GM19452 (cell line): ENCODE measurements at regions not wholly inside any gene's neighbourhood (a gene's known extent, or its start where the extent isn't known, plus 50 kb on each side); places are given as distances from the start of the nearest gene placed in this dataset.
"Not testable (repeated sequence)": the region's sequence is repeated elsewhere in the genome, so short reads cannot be mapped to it uniquely, and the experiment has no call there.

ENCODE experiments used
- ATAC-seq: cut with Tn5 transposase; IDR thresholded peaks from one replicate; pipeline ENCODE4 v1.9.1; 2021; ENCODE audit not compliant: unreplicated experiment

DNA sequence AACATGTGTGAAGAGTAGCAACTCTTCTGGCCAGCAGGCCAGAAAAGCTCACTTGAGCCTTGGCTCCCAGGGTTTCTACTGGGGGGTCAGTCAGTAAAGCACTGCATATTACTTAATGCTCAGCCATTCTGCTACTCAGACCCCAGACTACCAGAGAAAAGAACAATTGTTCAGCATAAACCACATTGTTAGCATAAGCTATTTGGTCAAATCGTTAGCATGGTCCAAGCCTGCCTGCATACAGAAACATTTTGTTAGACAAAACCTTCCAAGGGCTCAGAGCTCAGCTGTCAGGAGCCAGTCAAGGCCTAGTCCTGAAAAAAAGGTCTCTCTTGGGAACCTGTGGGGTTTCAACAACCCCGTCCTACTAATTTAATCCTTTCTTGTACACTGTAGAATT, 449.3 kb downstream of the PRR16 start:
- ATAC-seq: no peak

DNA sequence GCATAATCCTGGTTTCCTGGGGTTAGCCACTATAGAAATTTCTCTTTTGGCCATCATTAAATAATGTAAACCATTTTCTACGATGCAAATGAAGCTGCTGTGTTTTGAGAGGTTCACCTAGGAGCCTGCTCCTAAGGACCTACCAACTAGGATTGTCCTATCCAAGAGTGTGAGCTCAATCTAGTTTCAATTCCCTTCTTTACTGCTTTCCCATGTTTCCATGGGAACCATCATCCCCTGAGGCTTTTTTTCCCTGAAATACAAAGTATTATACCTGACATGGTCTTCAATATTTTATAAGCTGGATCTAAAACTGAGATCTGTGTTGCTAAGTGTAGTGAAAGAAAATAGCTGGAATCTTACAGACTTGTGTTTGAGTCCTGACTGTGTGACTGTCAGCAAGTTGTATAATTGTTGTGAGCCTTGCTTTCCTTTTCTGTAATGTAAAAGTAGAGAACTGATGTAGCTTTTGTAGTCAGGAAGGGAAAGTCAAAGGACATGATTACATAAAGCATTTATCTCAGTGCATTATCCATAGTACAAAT, 453.2 kb downstream of the PRR16 start:
- no peak for ATAC-seq

DNA sequence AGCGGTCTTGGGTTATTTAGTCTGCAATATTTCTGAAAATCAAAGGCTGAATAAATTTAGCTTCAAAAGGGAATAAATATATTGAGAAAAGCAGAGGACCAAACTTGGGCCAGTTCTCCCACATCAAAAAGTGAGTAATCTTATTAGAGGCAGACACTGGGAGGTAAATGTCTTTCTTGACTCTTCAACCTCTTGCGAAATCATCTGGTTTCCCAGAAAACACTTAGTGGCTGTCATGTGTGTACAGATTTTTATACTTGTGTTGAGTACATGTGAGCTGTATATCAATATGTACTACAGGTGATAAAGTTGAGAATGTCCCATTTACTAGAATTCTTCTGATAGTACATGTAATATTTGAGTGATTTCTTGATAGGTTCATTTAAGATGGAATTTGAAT, 454.9 kb downstream of the PRR16 start:
- no peak for ATAC-seq

DNA sequence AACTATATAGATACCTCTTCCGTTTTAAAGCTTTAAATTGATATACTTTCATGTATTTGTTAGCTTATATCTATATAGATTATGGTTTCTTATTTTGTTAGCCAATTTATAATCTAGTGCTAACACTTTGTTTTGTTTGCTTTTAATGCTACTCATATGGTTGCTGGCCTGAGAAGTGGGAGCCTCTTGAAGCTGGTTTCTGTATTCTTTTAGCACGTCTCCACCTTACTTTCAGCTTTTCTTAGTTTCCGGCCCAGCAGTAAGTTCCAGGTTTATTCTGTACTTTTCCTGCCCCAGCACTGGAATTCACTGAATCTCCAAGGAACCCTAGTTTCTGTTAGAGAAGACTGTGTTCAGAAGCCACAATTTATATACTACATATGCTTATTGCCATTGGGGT, 458.9 kb downstream of the PRR16 start:
- no peak for ATAC-seq

DNA sequence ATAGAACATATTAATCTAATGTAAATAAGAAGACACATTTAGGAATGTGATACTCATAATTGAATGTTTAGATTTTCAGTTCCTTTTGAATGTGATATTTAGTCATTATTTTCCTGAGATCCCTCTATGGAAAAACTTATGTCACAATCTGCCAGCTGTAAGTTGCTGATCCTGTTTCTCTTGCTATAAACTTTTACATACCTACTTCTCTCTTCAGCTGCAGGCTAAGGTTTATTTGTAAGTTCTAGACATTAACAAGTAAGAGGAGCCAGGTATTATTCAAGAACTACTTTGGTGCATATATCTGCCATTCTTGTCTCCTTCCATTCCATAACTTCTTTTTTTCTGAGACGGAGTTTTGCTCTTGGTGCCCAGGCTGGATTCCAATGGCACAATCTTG, 462.4 kb downstream of the PRR16 start:
- no peak for ATAC-seq

DNA sequence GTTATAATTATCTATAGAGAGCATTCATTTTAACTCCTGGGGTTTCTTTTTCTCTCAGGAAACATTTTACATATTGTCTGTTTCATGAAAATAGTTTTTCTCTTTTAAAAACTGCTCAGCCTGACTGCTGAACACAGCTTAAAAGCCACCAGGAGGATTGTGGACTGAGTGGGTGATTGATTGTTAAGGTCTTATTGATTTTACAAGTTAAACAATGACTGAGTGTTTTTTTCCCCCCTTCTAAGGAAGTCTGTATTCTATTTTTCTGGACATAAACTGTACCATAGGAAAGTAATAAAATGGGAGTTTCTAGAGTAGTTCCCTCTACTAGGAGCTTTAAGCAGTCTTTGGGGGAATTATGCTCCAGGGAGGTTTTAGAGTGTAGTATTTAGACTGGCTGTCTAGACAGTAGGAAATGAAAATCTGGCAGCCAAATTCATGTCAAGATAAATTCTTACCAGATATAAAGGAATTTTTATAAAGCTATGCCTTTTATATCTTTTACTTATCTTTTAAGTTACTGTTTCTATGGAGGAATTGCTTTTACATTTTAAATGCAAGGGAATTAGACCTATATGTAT, 463.9 kb downstream of the PRR16 start:
- ATAC-seq: no peak

DNA sequence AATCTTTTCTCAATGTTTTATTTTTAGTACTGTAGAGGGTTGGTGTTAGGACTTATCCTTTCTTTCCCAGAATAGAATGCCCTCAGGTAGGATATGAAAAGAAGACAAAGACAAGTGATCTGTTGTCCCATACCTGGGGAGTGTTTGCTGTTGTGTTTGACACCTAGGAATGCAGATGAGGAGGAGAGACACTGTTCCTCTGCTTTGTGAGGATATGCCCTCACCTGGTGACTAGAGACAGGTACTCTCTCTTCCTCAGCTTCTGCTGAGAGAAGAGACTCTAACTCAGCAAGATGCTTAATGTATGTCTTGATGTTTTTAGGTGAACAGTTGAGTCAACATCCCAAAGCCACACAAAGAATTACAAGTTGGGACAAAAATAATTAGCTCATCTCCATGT, 468.4 kb downstream of the PRR16 start:
- no peak for ATAC-seq

DNA sequence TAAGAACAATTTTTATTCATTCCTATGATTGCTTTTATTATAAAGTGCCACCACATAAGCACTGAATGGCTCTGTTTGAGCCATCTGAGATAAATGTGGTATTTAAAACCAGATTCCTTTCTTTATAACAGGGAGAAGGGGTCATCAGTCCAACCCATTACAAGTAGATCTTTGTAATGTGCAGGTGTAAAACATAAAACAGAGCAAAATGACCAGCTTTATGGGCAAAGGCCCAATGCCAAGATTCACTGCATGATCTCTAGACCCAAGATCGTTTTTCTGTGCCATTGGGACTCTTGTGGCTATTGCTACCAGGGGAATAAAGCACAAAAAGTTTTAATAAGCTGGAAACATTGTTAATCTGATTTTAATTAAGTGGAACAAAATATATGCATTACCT, 469.9 kb downstream of the PRR16 start:
- ATAC-seq: no peak

DNA sequence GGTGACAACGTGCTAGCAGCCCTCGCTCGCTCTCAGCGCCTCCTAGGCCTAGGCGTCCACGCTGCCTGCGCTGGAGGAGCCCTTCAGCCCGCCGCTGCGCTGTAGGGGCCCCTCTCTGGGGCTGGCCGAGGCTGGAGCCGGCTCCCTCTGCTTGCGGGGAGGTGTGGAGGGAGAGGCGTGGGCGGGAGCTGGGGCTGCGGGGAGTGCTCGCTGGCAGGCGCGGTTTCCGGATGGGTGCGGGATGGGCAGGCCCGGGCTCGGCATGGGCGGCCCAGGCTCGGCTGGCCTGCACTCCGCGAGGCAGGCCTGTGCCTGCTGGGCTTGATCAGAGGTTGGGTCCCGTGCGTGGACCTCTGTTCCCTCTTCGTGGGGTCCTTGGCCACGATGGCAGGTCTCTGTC, 472.6 kb downstream of the PRR16 start:
- ATAC-seq: no peak

DNA sequence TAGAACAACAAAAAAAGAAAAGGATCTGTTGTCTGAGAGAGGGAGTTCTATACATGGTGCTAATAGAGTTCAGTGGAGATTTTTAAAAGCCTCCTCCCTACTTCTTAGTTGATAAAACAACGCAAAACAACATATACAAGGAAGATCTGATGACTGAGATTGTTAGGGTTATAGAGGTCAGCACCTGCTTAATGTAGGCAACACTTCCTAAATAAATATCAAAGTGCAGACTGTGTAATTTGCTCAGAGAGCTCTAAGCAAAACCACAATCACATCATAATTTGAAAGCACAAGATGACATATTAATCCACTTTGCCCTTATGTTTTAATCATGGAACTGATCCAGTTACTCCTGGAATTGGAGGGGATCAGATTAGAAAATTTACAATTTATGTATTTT, 474.5 kb downstream of the PRR16 start:
- ATAC-seq: no peak

DNA sequence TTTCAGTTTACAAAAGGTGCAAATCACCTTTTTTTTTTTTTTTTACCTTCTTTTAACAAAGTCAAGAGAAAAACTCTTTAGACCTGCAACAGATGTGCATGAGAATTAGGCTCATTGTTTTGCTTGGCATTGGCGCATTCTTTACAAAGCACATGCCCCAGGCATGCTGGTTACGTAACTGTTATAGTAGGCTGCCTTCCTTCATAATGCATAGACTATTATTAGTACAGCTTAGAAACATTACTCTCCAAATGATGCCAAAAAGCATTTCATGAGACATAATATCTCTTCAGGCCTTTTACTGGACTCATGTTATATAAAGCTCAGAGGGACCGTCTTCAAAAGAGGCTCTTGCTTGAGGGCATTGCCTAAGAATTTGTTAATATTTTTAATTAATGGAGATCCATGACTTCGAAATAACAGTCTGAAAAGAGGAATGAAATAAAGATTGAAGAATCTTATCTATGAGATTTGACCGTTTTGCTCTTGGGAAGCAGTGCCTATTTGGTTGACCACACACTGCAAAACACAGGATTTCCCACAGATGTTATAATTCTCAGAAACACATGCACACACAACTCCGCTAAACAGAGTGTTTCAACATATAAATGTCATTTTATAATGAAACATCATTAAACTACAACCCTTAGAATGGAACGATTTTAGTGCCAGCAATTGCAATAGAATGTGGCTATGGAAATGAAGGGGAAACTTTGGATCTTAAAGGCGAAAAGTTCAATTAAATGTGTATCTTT, 478.7 kb downstream of the PRR16 start:
- ATAC-seq: no peak

DNA sequence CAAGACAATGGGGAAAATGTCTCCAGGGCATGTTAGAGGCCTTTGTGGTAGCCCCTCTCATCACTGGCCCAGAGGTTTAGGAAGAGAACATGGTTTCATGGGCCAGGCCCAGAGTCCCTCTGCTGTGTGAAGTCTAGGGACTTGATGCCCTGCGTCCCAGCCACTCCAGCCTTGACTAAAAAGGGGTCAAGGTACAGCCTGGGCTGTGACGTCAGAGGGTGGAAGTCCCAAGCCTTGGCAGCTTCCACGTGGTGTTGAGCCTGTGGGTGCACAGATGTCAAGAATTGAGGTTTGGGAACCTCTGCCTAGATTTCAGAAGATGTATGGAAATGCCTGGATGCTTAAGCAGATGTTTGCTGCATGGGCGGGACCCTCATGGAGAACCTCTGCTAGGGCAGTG, 485.5 kb downstream of the PRR16 start:
- ATAC-seq: not testable (repeated sequence)

DNA sequence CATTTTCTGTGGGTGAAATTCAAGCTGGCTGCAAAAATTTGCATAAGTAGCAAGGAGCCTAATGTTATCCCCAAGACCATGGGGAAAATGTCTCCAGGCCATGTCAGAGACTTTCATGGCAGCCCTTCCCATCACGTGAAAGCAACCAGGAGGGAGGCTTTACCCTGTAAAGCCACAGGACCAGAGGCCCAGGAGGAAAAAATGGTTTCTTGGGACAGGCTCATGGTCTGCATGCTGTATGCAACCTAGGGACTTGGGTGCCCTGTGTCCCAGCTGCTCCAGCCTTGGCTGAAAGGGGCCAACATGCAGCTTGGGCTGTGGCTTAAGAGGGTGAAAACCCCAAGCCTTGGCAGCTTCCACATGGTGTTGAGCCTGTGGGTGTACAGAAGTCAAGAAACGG, 489.3 kb downstream of the PRR16 start:
- ATAC-seq: not testable (repeated sequence)

DNA sequence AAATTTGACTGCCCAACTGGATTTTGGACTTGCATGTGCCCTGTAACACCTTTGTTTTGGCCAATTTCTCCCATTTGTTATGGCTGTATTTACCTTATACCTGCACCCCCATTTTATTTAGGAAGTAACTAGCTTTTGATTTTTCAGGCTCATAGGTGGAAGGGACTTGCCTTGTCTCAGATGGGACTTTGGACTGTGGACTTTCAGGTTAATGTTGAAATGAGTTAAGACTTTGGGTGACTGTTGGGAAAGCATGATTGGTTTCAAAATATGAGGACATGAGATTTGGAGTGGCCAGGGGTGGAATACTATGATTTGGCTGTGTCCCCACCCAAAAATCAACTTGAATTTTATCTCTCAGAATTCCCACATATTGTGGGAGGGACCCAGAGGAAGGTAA, 490.2 kb downstream of the PRR16 start:
- no peak for ATAC-seq

DNA sequence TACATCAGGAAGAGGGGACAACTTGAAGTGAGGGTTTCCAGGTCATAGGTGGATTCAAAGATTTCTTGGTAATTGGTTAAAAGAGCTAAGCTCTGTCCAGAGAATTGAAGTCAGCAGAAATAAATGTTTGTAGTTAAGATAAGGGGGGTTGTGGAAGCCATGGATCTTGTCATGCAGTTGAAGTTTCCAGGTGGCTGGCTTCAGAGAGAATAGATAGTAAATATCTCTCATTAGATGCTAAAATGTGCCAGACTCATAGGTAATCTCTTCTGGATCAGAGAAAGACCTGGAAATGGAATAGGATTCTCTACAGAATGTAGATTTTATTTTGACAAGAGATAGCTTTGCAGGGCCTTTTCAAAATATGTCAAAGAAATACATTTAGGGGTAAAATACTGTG, 491.7 kb downstream of the PRR16 start:
- no peak for ATAC-seq

DNA sequence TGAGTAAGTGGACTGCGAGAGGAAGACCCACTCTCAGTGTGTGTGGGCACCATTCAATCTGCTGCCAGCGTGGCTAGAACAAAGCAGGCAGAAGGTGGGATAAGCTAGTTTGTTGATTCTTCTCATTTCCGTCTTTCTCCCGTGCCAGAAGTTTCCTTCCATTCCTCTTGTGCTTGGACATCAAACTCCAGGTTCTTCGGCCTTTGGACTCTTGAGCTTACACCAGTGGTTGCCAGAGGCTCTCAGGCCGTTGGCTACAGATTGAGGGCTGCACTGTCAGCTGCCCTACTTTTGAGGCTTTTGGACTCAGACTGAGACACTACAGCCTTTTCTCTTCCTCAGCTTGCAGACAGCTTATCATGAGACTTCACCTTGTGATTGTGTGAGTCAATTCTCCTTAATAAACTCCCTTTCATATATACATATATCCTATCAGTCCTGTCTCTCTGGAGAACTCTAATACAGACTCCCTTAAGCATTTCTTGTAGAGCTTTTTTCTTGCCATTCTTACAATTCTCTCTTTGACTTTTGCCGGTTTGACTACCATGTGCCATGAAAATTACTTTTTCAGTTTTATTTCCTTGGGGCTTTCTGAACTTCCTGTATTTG, 494.9 kb downstream of the PRR16 start:
- no peak for ATAC-seq

DNA sequence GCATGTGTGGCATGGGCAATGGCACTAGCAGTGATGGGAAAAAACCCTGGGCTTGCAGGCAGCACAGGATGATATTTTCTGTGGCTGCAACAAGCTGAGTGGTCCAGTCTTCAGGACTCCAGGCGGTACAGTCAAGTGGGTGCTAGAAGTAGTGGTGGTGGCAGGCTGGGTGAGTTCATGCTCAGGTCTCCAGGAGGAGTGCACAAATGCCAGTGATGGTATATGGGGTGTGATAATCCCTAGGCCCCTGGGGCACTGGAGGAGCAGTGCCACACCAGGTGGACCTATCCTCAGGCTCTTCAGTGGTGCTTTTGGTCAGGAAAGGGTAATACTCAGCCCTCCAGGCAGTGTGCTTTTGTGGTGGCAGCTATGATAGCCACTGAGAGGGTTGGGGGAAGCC, 496.4 kb downstream of the PRR16 start:
- no peak for ATAC-seq

DNA sequence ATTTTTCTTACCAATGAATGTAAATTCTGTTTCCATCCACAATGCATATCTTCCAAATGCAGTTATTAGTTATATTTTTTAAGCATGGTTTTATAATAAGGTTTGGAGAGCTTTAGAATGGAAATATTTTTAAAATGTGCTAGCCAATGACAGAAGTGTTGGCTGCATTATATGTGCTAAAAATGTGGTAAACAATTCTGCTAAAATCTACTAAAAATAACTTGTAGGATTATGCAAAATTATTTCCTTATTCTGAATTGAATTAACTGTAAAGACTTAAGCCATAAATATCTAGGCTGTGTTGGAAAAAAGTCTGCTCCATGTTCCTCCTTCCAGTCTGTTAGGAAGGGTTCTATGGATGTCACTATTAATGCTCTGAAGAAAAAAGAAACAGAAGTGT, 503.3 kb downstream of the PRR16 start:
- ATAC-seq: no peak

DNA sequence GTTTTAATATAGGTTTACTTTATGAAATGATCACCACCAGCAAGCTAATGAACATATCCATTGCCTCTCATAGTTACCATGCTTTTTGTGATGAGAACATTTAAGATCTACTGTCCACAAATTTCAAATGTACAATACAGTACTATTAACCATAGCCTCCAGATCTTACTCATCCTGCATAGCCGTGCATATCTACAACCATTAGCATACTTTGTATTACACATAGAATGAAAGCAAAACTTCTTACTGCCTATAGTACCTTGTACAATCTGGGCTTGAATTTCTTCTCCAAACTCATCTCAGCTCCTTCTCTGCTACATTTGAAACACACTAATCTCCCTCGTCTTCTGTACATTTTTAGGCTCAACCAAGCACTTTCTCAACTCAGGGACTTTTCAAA, 510.6 kb downstream of the PRR16 start:
- ATAC-seq: no peak

DNA sequence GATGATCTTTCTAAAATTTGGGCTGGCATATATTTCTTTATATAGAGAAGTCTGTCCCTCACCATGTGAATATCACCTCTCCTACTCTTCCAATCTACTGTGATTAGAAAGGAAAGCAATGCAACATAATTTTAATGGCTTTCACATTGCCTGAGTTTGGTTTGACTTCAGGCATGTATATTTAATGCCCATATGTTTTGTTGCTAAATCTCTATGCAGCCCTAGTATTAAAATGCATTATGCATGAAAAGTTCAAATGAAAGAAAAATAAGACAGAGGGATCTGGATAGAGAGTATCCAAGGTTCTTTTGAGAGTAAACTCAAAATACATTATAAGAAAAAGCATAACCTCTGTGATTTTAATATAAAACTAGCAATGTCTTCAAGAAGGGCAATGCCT, 518.3 kb downstream of the PRR16 start:
- no peak for ATAC-seq

DNA sequence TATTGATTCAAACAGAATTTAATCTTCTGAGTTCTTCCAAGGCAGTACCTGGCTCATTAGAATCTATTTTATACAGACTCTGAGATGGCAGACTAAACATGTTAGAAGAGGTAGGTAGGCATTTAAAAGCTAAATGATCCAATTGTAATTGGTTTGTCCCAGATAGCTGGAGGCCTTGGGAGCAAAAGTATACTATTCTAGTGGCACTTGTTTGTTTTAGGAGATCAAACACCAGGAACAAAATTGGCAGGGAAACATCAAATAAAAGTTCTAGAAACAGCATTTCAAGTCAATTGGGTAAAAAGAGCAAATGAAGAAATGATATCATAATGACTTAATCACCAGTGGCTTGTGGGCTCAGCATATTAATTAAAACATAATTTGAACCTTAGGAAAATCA, 521.4 kb downstream of the PRR16 start:
- no peak for ATAC-seq

DNA sequence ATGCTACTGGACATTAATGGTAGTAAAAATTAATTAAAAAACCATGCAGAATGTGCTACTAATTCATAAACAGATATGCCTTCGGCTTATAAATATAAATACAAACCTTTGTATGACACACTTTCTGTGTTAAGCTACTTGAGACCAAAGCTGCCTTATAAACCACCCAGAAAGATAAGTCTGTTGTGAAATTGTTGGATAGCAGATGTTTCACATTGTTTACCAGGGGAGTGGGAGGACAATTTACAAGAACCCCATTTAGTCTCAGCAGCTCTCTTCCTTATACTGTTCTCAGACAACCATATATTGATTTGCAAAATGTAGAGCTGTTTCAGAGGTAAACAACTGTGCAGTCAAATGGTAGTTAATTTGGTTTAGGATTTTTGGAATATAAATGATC, 524.4 kb downstream of the PRR16 start:
- no peak for ATAC-seq
